Panc1 (cell line): ENCODE measurements at regions not wholly inside any gene's neighbourhood (a gene's known extent, or its start where the extent isn't known, plus 50 kb on each side); places are given as distances from the start of the nearest gene placed in this dataset.

Source experiments
- ATAC-seq: fragments of 200-7000 bp; cut with Tn5 transposase; 2 replicates; pipeline ENCODE4 v1.9.1; 2020; ENCODE audit warnings: mild to moderate bottlenecking, moderate library complexity
- BruUV-seq: library from RNA; stranded (reverse); fragments of 400-500 nt; replicated peaks from 2 replicates; lab custom pipeline; 2021; lab: Mats Ljungman, UMichigan
- CTCF ChIA-PET: fragments of 300-600 bp; sonication (Branson Sonifier 250); formaldehyde crosslinking; loops from one replicate; lab custom pipeline; 2022; ENCODE audit warnings: antibody characterized with exemption; lab: Charles Lee
- POLR2A ChIA-PET: fragments of 300-600 bp; sonication (Branson Sonifier 250); formaldehyde crosslinking; loops from one replicate; lab custom pipeline; 2022; ENCODE audit warnings: antibody characterized with exemption; lab: Charles Lee
- DNase-seq: peaks from one replicate; pipeline ENCODE4 v3.0.0-alpha.2; 2010; ENCODE audit warnings: low read depth, low spot score
- H3K27ac ChIP-seq: 2 replicates; pipeline ENCODE4 v1.5.1; 2011; ENCODE audit warnings: mild to moderate bottlenecking, low read length, inconsistent platforms
- H3K27me3 ChIP-seq: fragments of 200-500 bp; sonication (Bioruptor generic); 2 replicates; pipeline ENCODE4 v1.6.0; 2014; ENCODE audit warnings: low read length, inconsistent platforms; ENCODE audit not compliant: control insufficient read depth, insufficient read depth
- H3K36me3 ChIP-seq: fragments of 200-500 bp; sonication (Bioruptor generic); 2 replicates; pipeline ENCODE4 v1.5.1; 2014; ENCODE audit warnings: inconsistent platforms, mild to moderate bottlenecking, low read length, moderate library complexity; ENCODE audit not compliant: control insufficient read depth, insufficient read depth
- H3K4me1 ChIP-seq: 2 replicates; pipeline ENCODE4 v1.5.1; 2011; ENCODE audit warnings: inconsistent platforms, mild to moderate bottlenecking, low read length, moderate library complexity; ENCODE audit not compliant: control insufficient read depth, insufficient read depth
- H3K4me3 ChIP-seq, 2 experiments: 2 replicates each; pipeline ENCODE4 v1.5.1; 2011 to 2012; ENCODE audit warnings: low read depth in 2 of 2, low read length in 2 of 2, mild to moderate bottlenecking in 2 of 2, inconsistent platforms in 1 of 2, moderate library complexity in 1 of 2
- H3K9me3 ChIP-seq: fragments of 200-500 bp; sonication (Bioruptor generic); 2 replicates; pipeline ENCODE4 v1.5.1; 2014; ENCODE audit warnings: low read depth, mild to moderate bottlenecking, inconsistent platforms, low read length, moderate library complexity; ENCODE audit not compliant: control insufficient read depth, insufficient read depth
- POLR2AphosphoS5 ChIP-seq: IDR thresholded peaks from 2 replicates; pipeline ENCODE4 v1.6.1; 2012; ENCODE audit warnings: mild to moderate bottlenecking, low read depth, low read length, moderate library complexity
- SIN3A ChIP-seq: IDR thresholded peaks from 2 replicates; pipeline ENCODE4 v1.6.1; 2012; ENCODE audit warnings: low read depth, mild to moderate bottlenecking, low read length, moderate library complexity, borderline replicate concordance; ENCODE audit not compliant: insufficient read depth
- TCF7L2 ChIP-seq: IDR thresholded peaks from 2 replicates; pipeline ENCODE4 v1.6.1; 2011; ENCODE audit warnings: mild to moderate bottlenecking, low read depth, low read length, inconsistent platforms
- in situ Hi-C: cut with HindIII; loops from 2 replicates; pipeline ENCODE4 v1.10.0; 2016; ENCODE audit warnings: low sequenced_read_pairs, low pct_unique_long_range_greater_than_20kb
- intact Hi-C: fragments of 100-400 bp; cut with micrococcal nuclease; formaldehyde crosslinking; loops from one replicate; pipeline ENCODE4 v1.10.0; 2022; ENCODE audit not compliant: unreplicated experiment
- TF ChIP-seq, protein P1 (sequence below), 2 experiments: IDR thresholded peaks; 2 replicates each; pipeline ENCODE4 v1.6.1; 2011 to 2012; ENCODE audit warnings: low read depth in 2 of 2, control low read depth in 1 of 2, low read length in 1 of 2, mild to moderate bottlenecking in 1 of 2, moderate library complexity in 1 of 2; ENCODE audit not compliant: insufficient read depth in 1 of 2
- TF ChIP-seq, protein P2 (sequence below): fragments of 450-650 bp; IDR thresholded peaks from 2 replicates; pipeline ENCODE4 v1.5.1; 2017; ENCODE audit warnings: mild to moderate bottlenecking

DNA sequence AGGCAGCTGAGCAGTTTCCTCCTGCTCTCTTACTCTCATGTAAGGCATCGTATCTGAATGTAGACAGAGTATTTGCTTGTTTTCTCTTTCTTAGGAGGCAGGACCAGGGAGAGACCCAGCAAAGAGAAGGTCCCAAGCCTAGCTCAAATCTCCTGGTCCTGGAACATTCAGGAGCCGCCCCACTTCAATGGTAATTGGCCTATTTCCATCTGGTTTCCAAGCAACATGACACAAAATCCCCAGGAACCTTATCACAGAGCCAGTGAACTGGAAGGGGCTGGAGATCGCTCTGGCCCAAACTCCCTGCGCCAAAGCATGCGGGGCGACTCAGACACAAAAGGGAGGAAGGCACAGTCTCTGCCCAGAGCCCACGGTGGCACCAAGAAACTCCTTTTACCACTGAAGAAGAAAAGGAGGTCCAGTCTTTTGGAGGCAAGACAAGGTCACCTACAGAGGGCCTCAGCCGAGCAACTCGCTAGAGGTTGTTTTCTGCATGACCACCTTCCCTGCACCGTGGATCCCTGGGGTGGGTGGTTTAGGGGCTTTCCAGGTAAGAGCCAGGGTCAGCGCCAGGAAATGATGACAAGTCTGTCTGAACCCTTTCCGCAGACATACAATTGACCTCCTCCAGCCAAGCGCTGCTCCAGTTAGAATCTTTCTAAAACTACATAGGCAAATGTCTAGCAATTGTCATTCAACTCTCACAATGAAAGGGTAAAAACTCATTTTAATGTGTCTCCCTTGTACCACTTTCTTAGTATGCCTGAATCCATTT is 394.7 kb downstream of the SOX9 start:
- Histone ChIP-seq H3K27me3 (no peaks in the 10 kb centered on the region), H3K4me3 (peak overlapping the region; percentile 1 to 53; a peak in 3 of 4 replicates), H3K9me3 (no peaks in the 10 kb centered on the region), H3K4me1 (peaks cover 91% of the 10 kb centered on the region), H3K36me3 (no peaks in the 10 kb centered on the region), H3K27ac (peak overlapping the region; percentile 90)
- DNase-seq (no peak), ATAC-seq (peak; percentile 3; the same call in 1 of the 2 replicates)
- ChIA-PET CTCF (interaction anchor here (0.6 to 0.8 kb wide), 2 partner anchors 26 to 163 kb away, joined by 3 read pairs; no protein-coding TSS in a partner anchor), POLR2A (interaction anchor here (0.6 kb wide), 1 partner anchor 10 kb away, joined by 3 read pairs; no protein-coding TSS in a partner anchor)
- TF ChIP-seq, protein P1, sequence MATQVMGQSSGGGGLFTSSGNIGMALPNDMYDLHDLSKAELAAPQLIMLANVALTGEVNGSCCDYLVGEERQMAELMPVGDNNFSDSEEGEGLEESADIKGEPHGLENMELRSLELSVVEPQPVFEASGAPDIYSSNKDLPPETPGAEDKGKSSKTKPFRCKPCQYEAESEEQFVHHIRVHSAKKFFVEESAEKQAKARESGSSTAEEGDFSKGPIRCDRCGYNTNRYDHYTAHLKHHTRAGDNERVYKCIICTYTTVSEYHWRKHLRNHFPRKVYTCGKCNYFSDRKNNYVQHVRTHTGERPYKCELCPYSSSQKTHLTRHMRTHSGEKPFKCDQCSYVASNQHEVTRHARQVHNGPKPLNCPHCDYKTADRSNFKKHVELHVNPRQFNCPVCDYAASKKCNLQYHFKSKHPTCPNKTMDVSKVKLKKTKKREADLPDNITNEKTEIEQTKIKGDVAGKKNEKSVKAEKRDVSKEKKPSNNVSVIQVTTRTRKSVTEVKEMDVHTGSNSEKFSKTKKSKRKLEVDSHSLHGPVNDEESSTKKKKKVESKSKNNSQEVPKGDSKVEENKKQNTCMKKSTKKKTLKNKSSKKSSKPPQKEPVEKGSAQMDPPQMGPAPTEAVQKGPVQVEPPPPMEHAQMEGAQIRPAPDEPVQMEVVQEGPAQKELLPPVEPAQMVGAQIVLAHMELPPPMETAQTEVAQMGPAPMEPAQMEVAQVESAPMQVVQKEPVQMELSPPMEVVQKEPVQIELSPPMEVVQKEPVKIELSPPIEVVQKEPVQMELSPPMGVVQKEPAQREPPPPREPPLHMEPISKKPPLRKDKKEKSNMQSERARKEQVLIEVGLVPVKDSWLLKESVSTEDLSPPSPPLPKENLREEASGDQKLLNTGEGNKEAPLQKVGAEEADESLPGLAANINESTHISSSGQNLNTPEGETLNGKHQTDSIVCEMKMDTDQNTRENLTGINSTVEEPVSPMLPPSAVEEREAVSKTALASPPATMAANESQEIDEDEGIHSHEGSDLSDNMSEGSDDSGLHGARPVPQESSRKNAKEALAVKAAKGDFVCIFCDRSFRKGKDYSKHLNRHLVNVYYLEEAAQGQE (IDR thresholded peaks at IDR 0.05; ENCODE audit: insufficient read depth in 1 of 2, low read depth in 2 of 2, low read length in 1 of 2) = no peak
- peak; percentile 30; the same call in 1 of the 2 replicates for TF ChIP-seq TCF7L2
- peak; percentile 49; the same call in 1 of the 2 replicates for TF ChIP-seq POLR2AphosphoS5
- no TSS peak for BruUV-seq
- intact Hi-C loops (loop anchor here (5.0 kb wide), 1 partner anchor 393 kb away; the partner anchor contains the start of gene SOX9), in situ Hi-C loops (no loop called here)

DNA sequence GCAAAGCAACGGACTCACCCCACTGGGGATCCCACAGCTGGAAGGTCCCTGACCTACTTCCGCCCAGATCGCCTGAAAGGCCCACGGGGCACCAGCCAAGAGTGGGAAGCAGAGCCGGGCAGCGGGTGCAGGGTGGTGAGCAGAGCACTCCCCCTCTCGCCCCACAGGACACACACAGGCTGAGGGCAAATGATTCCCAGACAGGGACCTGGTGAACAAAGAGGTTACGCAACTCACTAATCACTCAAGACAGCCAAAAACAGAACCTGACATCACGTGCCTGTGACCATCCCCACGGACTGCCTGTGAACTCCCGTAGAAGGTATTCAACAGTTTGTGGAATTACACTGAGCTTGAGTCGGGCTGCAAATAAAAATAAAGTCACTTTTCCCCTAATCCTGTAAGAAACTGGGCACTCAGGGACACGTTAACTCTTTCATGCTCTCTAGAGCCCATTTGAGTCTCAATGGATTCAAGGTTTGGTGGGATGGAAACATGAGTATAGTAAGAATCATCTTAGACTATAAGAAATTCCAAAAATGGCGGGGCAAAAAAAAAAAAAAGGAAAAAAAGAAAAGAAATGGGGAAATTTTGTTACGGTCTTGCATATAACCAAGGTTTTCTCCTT is 396.1 kb downstream of the SOX9 start:
- CTCF ChIA-PET = interaction anchor here (0.7 kb wide), 1 partner anchor 707 kb away, joined by 5 read pairs; no protein-coding TSS in a partner anchor
- in situ Hi-C loops = no loop called here
- Histone ChIP-seq H3K4me1 (peaks cover 89% of the 10 kb centered on the region), H3K27ac (peak overlapping the region; percentile 90), H3K27me3 (no peaks in the 10 kb centered on the region), H3K9me3 (no peaks in the 10 kb centered on the region), H3K4me3 (peak overlapping the region; percentile 1 to 53; a peak in 3 of 4 replicates), H3K36me3 (no peaks in the 10 kb centered on the region)
- POLR2A ChIA-PET = no interaction called here
- TF ChIP-seq TCF7L2 (no peak), SIN3A (no peak), POLR2AphosphoS5 (no peak)
- TF ChIP-seq, protein P2, sequence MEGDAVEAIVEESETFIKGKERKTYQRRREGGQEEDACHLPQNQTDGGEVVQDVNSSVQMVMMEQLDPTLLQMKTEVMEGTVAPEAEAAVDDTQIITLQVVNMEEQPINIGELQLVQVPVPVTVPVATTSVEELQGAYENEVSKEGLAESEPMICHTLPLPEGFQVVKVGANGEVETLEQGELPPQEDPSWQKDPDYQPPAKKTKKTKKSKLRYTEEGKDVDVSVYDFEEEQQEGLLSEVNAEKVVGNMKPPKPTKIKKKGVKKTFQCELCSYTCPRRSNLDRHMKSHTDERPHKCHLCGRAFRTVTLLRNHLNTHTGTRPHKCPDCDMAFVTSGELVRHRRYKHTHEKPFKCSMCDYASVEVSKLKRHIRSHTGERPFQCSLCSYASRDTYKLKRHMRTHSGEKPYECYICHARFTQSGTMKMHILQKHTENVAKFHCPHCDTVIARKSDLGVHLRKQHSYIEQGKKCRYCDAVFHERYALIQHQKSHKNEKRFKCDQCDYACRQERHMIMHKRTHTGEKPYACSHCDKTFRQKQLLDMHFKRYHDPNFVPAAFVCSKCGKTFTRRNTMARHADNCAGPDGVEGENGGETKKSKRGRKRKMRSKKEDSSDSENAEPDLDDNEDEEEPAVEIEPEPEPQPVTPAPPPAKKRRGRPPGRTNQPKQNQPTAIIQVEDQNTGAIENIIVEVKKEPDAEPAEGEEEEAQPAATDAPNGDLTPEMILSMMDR = no peak
- TF ChIP-seq, protein P1 (IDR thresholded peaks at IDR 0.05; ENCODE audit: insufficient read depth in 1 of 2, low read depth in 2 of 2, low read length in 1 of 2) = no peak
- no peak for ATAC-seq
- BruUV-seq = TSS peak; percentile 8
- no peak for DNase-seq
- intact Hi-C loops = loop anchor here (5.0 kb wide), 1 partner anchor 395 kb away; the partner anchor contains the start of gene SOX9
